ENCODE measurements at regions not wholly inside any gene's neighbourhood (a gene's known extent, or its start where the extent isn't known, plus 50 kb on each side); places are given as distances from the start of the nearest gene placed in this dataset.

DNA sequence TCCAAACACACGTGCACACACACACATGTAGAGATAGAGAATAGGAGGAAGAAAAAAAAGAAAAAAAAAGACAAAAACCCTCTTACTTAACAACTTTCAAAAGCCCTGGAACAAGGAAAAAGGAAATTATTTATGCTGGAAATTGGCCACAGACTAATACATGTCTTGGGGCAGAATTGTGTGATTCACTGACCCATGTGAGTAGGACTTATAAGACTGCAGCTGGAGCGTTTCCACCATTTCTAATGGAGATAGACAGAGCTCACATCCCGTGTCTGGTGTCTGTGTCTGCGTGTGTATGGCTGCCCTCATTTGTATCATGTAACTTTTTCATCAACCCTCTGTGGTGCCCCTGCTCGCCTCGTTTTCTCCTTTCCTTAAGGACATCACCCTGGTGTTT, 99.8 kb upstream of the PDE10A start:
- TF ChIP-seq CTCF (IDR thresholded peaks at IDR 0.05) = no peak
- no peak for TF ChIP-seq POLR2A (IDR thresholded peaks at IDR 0.05)

Data from lower leg skin (tissue), 3 donors.